LHCN-M2 (cell line): ENCODE measurements at regions not wholly inside any gene's neighbourhood (a gene's known extent, or its start where the extent isn't known, plus 50 kb on each side); places are given as distances from the start of the nearest gene placed in this dataset.
"Not testable (repeated sequence)": the region's sequence is repeated elsewhere in the genome, so short reads cannot be mapped to it uniquely, and the experiment has no call there.

Experiments used
- DNase-seq: peaks from one replicate; pipeline ENCODE4 v3.0.0-alpha.2; 2012; ENCODE audit warnings: low read depth

DNA sequence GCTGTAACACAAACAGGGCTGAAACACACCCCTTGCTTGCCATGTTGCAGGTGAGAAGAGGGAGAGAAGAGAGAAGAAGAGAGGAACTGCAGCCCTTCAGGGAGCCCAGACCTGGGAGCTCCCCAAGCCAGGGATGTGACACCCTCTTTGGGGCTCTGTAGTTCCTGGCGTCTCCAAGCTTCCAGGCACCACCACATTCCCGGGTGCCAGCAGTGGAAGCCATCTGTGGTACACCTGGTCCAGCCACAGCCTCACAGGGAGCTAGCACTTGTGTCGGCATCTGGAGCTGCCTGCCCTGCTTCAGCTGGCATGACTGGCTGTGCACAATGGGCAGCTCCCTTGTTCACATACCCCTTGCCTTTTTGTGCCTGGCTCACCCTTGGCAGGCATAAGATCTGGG, 182.1 kb downstream of the DEPDC1B start:
- DNase-seq, result no peak

DNA sequence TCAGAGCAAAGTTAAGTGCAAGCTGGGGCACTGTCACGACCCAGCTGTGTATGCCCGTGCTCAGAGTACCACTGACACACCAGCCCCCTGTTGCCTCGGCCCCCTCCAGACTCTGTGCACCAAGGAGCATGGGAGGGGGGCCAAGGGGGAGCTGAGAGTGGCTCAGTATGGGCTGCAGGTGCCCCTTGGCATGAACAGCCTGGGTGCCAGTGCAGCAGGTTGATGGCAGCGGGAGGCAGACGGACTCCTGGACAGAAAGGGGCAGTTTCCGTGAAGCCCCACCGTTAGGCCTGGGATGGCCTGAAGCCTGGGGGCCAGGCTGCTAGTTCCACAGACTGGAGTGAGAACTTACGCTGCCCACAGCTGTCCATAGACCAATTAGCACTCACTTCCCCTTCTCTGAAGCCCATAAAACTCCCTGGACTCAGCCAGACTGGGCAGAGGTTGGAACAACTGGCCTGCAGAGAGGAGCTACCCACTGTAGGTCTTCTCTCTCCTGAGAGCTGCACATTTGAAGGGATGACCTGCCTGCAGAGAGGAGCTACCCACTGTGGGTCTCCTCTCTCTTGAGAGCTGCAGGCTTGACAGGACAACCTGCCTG, 182.8 kb downstream of the DEPDC1B start:
- DNase-seq, result no peak

DNA sequence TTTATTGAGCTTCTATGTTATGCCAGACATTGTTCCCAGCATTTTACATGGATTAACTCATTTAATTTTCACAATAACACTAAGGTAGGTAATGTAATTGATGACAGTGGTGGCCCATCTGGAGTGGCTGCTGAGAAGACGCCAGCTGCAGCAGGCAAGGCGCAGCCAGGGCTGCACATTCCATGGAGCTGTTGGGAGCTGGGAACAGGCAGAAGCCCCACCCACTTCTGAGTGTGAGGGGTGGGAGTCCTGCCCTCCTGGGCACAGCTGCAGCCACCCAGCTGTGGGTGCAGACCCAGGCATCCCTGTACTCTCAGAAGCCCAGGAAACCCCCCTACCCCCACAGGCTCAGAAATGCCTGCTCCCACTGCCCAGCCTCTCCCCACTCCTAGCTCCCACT, 183.3 kb downstream of the DEPDC1B start:
- DNase-seq, result no peak

DNA sequence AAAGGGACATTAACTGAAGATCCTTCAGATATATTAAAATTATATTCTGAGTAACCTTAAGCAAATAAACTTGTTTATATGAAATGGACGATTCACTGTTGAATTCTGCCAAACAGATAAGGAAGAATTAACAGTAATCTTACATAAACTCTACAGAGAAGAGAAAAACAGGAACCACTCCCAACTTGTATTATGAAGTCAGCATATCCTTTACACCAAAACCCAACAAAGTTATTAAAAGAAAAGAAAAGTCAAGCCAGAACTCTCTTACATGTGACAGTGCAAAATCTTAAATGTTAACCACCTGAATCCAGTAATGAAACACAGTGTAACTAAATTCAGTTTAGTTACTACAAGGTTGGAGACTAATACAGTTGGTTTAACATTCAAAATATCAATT, 185.8 kb downstream of the DEPDC1B start:
- DNase-seq, result no peak

DNA sequence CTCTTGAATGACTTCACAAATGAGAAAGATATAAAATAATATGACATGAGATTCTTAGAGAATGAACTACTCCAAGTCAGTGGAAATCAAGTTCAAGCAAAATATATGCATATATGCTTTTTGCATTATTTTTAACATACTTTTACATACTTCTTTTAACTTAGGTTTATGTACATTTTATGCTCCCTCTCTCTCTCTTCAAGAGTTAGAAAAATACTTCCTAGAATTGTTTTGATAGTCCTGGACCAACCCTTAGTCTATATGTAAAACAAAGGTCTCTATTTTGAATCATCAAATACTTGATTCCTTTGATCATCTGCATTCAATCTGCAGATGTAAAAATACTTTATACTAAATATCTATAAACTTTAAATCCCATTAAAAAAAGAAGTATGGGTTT, 187.8 kb downstream of the DEPDC1B start:
- DNase-seq, result no peak

DNA sequence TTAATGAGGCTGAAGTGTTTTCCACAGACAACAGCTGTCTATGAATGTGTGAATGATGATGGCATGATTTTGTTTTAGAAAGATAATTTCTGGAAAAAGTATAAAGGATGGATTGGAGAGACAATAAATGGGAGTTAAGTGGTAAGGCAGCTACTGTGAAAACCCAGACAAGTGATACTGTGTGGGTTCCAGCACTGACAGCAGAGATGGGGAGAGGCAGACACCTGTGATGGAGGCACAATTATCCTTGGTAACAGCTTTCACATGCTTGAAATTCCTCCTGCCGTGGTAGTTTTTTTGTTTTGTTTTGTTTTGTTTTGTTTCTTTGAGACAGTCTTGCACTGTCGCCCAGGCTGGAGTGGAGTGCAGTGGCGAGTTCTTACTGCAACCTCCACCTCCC, 189.3 kb downstream of the DEPDC1B start:
- DNase-seq, result no peak

DNA sequence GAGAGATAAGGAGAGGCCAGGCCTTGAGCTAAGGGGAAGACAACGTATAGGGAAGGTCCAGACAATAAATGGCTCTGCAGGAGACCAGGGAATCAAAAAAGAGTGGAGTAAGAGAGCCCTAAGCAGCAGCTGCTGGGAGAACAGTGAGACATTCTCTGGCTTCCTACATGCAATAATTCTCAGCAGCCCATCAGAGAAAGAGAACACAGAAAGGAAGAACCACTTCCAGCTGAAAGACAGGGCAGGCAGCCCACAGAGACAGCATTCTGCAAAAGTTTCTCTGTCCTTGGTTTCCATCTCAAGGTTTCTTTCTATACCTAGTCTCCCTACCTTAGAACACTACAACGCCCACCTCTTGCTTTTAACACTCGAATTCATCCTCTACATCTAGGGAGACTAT, 189.9 kb downstream of the DEPDC1B start:
- no peak for DNase-seq

DNA sequence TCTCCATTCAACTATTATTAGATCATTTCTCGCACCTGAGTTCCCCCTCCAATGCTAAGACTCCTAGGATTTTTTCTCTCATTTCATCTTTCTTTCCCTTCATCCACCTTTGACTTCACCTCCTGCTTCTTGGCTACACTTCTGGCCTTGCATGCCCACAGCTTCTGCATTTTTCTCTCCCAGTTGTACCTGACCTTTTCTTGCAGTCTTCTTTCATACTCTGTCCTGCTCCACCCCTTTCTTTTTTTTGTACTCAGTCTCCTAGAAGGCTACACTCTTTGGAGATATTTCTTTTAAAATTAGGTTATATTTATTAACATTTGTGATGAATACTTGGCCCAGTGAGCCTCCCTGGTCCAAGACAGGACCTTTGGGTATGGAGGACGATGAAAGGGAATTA, 190.4 kb downstream of the DEPDC1B start:
- DNase-seq, result no peak

DNA sequence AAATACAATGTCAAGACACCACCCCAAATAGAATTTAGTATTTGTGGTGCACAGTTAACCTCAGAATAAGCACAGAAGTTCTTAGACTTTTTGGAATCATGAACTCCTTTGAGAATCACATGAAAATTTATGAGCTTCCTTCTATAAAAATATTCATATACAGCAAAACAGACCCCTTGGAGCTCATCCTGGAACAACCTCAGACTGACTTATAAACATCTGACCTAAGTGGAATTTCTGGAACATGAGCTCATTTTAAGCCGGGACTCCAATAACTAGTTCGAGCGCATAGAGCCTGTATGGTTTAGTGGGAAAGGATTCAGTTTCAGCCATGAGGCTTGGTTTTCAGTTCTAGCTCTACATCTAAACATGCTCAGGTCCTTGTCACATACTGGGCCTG, 192.3 kb downstream of the DEPDC1B start:
- no peak for DNase-seq

DNA sequence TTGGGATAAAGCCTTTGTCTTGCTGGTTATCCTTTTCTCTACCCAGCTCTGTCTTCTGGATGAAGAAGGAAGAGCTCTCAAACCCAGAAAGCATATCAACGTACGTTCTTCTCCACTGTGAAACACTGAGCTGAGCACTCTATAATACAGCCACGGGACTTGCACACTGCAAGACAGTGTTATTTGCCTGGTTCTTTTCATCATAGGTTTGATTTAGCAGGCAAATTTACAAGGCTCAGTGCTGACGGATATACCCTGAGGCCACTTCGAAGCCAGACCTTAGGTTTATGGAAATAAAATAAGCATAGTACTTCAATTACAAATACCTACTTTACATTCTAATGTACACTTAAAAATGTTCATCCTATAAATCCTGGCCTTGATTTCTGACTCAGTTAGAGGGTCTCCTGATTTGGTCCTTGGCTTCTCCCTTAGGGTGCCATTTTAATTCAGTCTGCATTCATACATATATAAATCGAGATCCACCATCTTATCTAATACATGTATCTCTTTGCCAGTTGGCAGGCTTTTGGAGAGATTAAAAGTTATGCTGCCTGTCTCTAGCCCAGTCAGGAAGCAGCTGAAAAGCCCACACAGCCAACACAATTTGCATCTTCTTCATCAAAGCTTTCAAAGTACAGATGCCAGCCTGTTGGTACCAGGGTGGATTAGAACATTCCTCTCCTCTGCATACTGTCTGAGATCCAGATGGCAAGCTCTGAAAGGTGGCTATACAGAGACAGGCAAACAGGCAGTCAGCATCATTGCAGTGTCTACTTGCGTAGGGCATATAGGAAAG, 194.4 kb downstream of the DEPDC1B start:
- DNase-seq, result no peak

DNA sequence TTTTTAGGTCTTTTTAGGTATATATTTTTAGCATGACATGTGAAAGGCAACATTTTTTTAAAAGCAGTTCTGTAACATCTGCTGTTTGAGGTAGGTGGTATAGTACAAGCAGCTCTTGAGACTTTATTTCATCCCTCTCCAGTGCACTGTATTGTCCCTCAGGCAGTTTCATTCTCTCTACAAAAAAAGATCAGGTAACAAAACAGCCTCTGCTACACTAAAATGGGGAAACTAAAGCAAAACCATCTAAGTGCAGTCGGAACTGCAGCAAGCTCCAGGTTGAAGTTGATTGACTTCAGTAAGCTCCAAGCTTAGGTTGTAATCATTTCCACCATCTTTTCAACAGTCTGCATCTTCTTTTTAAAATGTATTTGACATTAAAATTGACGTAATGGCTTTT, 195.6 kb downstream of the DEPDC1B start:
- DNase-seq, result no peak

DNA sequence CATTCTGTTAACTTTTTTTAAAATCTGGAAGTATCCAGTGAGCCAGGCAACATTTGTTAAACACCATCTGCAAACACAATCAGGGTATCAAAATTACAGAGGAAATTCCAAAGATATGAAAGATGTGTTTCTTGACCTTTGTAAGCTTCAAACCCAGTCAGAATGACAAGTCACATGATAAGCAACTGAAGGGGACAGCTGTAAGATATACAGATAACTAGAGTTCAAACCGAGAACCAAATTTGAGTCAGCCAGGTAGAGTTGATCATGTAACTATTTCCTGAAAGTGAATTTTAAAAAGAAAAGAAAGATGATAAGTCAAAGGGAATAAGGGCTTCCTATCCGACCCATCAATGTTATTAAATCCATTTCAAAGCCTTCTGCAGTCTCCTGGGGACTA, 196.2 kb downstream of the DEPDC1B start:
- DNase-seq, result peak; percentile 41

DNA sequence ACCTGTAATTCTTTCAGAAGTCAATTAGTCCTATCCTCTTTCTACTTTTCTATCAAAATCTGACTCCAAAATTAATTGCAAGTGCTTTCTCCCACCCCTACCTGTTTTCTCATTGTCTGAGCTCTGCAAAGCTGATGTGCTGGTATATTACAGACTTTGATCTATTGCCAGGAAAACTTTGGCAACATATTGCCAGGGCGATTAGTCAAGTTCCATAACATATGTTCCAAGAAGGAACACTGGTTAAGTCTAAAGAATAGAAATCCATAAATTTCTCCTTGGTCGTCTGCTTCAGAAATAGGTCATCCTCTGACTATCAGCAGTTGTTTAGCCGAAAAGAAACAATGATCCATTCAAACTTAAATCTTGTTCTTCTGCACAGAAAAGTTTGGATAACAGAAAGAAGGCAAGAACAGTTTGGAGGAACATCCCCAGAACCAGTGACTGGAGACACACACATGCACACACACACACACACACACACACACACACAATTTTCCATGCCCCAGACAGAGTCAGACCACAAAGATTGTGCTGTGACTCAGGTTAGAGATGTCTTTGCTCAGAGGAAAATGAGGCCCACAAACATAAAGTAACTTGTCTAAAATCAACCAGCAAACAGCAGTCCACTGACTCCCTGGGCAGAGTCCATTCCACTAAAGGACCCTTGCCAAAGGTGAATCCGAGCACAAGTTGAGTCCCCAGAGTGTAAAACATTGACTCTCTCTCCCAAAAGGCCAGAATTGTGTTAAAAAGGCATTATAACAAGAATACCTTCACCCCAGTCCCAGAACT, 202.1 kb downstream of the DEPDC1B start:
- DNase-seq, result peak; percentile 70

DNA sequence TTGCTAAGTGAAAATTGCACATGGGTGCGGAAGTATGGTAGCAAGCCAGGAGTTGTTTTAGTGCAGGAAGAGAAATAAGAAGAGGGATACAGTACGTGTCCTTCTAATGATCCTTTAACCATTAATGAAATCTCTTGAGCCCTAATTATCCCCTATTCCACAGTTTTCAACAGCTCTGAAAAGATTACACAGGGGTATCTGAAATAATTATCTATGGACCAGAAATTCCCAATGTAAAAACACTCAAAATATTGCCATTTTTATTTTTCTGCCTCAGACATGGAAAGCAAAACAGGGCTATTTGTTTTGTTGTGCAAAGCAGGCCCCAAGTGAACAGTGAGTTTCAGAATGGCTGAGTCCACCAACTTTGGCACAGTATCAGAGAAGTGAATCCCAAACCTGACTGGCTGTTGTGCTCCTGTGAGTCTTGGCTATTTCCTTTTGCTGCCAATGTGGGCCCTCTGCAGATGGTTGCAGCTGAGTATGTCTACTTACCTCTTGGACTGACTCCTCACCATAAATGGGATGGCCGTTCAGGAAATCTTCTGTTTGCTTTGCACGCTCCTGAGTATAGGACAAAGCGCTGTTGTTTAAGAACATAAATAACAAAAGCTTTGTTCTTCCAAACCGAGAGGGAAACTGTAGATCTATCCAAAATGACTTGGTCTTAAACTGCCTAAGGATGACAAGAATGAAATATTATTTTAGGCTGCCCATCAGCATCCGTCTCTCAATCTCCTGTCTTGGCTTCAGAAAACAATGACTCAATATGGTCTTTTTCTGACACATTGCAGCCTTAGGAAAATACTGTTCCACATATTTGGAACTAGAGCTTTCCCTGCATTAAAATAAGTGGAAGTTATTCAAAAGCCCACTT, 204.1 kb downstream of the DEPDC1B start:
- DNase-seq, result no peak

DNA sequence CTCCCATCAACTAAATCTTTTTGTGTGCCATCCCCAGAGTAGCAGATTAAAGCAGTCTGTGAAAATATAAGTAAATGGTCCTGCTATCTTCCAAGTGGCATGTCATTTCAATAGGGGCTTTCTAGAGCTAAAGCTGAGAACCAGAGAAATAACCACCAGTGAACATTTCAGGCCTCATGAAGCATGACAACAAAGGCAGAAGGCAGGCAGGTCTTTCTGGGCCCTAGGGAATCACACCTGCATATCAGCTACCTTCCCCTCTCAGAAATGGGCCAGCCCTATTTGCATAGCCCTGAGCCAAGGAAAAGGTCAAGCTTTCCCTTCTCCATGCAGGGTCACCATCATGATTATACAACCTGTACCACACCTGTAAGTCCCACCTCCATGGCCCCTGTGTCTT, 205.3 kb downstream of the DEPDC1B start:
- no peak for DNase-seq

DNA sequence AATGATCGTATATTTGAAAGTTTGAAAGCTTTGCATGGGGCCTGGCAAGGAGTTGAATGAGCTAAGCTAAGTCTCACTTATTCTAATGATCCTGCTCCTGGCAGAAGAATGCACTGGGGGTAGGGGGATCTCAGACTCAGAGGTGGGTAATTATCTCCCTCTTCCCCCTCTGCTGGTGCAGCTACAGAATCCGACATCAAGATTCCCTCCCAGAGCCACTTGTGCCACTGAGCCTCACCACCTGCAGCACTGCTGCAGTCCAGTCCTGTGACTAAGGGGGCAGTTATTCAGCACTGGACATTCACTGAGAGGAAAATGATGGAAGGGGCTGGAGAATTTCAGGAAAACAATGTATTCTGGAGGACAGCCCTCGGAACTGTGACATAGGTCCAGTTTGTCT, 205.8 kb downstream of the DEPDC1B start:
- DNase-seq, result no peak

DNA sequence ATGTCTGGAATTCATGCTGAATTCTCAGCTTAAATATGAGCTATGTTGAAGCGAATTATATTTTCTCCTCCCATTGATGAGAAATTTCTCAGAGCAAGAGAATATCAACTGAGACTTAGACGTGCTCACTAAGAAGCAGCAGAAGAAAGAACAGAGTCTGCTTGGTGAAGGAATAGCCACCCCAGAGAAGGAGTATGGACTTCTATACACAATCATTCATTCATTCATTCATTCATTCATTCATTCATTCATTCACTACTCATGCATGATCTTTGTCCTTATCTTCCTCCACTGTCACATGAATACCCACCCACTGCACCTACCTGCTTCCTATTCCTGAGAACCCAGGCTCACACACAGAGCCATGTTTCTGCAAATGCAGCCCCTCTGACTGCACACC, 206.6 kb downstream of the DEPDC1B start:
- DNase-seq, result no peak

DNA sequence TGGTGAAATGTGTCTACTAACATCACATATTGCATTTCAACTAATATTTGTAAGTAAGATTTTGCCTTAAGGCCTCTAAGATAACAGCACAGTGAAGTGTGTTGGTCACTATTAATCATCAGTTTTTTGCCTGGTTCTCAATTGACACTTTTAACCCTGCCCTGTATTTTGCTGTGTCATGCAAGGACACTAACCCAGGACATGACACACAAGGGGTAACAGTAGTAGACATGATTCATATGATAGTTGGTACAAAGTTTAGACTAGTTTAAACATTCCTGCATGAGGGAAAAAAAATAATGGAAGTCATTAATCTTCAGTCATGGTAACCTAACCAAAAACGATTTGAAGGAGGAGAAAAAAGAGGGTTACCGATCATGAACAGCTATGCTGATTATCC, 207.0 kb downstream of the DEPDC1B start:
- peak; percentile 80 for DNase-seq

DNA sequence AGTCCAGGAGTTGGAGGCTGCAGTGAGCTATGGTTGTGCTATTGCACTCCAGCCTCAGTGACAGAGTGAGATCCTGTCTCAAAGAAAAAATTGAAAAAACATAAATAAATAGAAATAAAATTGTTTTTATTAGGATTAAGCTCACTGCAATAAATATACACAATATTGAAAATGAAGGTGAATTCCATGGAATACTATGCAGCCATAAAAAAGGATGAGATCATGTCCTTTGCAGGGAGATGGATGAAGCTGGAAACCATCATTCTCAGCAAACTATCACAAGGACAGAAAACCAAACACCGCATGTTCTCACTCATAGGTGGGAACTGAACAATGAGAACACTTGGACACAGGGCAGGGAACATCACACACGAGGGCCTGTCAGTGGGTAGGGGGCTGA, 207.6 kb downstream of the DEPDC1B start:
- DNase-seq, result not testable (repeated sequence)

DNA sequence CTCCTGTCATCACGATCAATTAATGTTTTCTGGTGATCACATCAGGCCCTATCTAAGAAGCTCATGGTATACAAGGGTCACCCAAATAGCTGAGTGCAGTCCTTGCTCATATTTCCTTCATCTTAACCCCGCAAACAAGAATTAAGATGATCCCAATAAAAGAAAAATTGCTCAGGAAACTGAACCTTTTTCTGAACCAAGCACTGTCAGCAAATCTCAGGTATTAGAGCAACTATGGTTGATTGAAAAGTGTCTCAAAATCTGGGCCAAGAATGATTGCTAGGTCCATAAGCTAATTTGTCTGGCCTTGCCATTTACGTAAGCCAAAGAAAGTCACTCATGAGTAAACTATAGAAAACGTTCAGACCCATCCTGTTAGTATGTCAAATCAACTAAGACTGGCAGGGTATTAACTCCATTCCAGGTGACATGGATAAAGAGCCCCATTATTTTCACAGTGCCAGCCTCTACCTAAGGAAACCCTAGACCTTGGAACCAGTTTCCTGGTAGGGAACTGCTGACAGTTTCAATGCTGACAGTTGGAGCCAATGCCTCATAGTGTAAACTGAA, 209.3 kb downstream of the DEPDC1B start:
- DNase-seq, result no peak

DNA sequence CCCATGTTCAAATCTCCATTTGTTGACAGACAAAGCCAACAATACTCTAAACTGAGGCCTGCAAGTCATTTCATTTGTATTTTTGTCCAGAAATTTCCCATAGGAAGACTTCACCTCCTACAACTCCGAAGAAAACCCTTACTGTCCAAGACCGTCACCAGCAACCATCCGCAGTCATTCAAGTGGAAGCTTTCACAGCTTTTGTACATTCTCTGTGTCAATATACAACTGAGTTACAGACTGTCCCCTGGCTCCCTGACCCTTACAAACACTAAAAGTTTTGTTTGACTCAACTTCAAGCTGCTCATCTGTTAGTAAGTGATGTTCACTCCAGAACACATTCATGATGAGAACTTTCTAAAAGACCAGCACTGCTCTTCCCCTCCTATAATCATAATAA, 210.1 kb downstream of the DEPDC1B start:
- DNase-seq, result no peak
